Calu3 (cell line): ENCODE measurements at regions not wholly inside any gene's neighbourhood (a gene's known extent, or its start where the extent isn't known, plus 50 kb on each side); places are given as distances from the start of the nearest gene placed in this dataset.

Experiments
- BruUV-seq: library from RNA; stranded (reverse); fragments of 400-500 nt; replicated peaks from 2 replicates; lab custom pipeline; 2021; lab: Mats Ljungman, UMichigan
- CTCF ChIA-PET: fragments of 300-600 bp; sonication (Branson Sonifier 250); formaldehyde crosslinking; loops from one replicate; lab custom pipeline; 2022; ENCODE audit warnings: antibody characterized with exemption; lab: Charles Lee
- DNase-seq: peaks from one replicate; pipeline ENCODE4 v3.0.0; 2022
- H3K27ac Mint-ChIP-seq: one replicate; pipeline ENCODE4 v1.8.0; 2022; ENCODE audit warnings: mixed read lengths; ENCODE audit not compliant: unreplicated experiment
- H3K27me3 Mint-ChIP-seq: one replicate; pipeline ENCODE4 v1.8.0; 2022; ENCODE audit warnings: mixed read lengths; ENCODE audit not compliant: unreplicated experiment
- H3K36me3 Mint-ChIP-seq: one replicate; pipeline ENCODE4 v1.8.0; 2022; ENCODE audit warnings: mild to moderate bottlenecking, moderate library complexity, mixed read lengths; ENCODE audit not compliant: insufficient read depth, unreplicated experiment
- H3K4me1 Mint-ChIP-seq: one replicate; pipeline ENCODE4 v1.8.0; 2022; ENCODE audit warnings: mild to moderate bottlenecking, low read depth, mixed read lengths; ENCODE audit not compliant: unreplicated experiment
- H3K4me3 Mint-ChIP-seq: one replicate; pipeline ENCODE4 v1.8.0; 2022; ENCODE audit warnings: mild to moderate bottlenecking, low read depth, moderate library complexity, mixed read lengths; ENCODE audit not compliant: unreplicated experiment
- H3K9me3 Mint-ChIP-seq: one replicate; pipeline ENCODE4 v1.8.0; 2022; ENCODE audit warnings: low read depth, mixed read lengths; ENCODE audit not compliant: unreplicated experiment
- CTCF ChIP-seq: fragments of 200-600 bp; IDR thresholded peaks from one replicate; pipeline ENCODE4 v1.8.0; 2022; ENCODE audit warnings: antibody characterized with exemption; ENCODE audit not compliant: unreplicated experiment
- intact Hi-C: fragments of 100-400 bp; cut with micrococcal nuclease; formaldehyde crosslinking; loops from one replicate; pipeline ENCODE4 v1.10.0; 2022; ENCODE audit not compliant: unreplicated experiment

- peaks cover 16% of the 10 kb centered on the region for H3K9me3 Mint-ChIP-seq
- H3K36me3 Mint-ChIP-seq, result no peaks in the 10 kb centered on the region
- DNase-seq, result no peak
- no peak for TF ChIP-seq CTCF
- H3K4me3 Mint-ChIP-seq, result no peak overlapping the region
- BruUV-seq, result no TSS peak
- CTCF ChIA-PET, result no interaction called here
- intact Hi-C loops, result no loop called here
- no peaks in the 10 kb centered on the region for H3K27me3 Mint-ChIP-seq
- no peak overlapping the region for H3K27ac Mint-ChIP-seq
- no peaks in the 10 kb centered on the region for H3K4me1 Mint-ChIP-seq
Observed at GRCh38 chr17:69640073-69640472, 225.6 kb downstream of the MAP2K6 start.

GRCh38 chr17:69643686-69644085, 229.2 kb downstream of the MAP2K6 start:
- H3K36me3 Mint-ChIP-seq, result no peaks in the 10 kb centered on the region
- DNase-seq, result no peak
- H3K27me3 Mint-ChIP-seq, result no peaks in the 10 kb centered on the region
- no peak for TF ChIP-seq CTCF
- CTCF ChIA-PET, result no interaction called here
- no peak overlapping the region for H3K4me3 Mint-ChIP-seq
- no peaks in the 10 kb centered on the region for H3K4me1 Mint-ChIP-seq
- no TSS peak for BruUV-seq
- H3K9me3 Mint-ChIP-seq, result peaks cover 16% of the 10 kb centered on the region
- intact Hi-C loops, result no loop called here
- H3K27ac Mint-ChIP-seq, result no peak overlapping the region

GRCh38 chr17:69646729-69647128, 232.2 kb downstream of the MAP2K6 start:
- Mint-ChIP-seq H3K4me3 (no peak overlapping the region), H3K27ac (no peak overlapping the region), H3K36me3 (no peaks in the 10 kb centered on the region), H3K4me1 (no peaks in the 10 kb centered on the region), H3K27me3 (no peaks in the 10 kb centered on the region), H3K9me3 (peaks cover 14% of the 10 kb centered on the region)
- TF ChIP-seq CTCF, result no peak
- no peak for DNase-seq
- intact Hi-C loops, result no loop called here
- BruUV-seq, result no TSS peak
- CTCF ChIA-PET, result no interaction called here

GRCh38 chr17:69650881-69651280, 236.4 kb downstream of the MAP2K6 start:
- H3K4me1 Mint-ChIP-seq, result no peaks in the 10 kb centered on the region
- no peak overlapping the region for H3K4me3 Mint-ChIP-seq
- H3K9me3 Mint-ChIP-seq, result peaks cover 13% of the 10 kb centered on the region
- CTCF ChIA-PET, result no interaction called here
- H3K27me3 Mint-ChIP-seq, result no peaks in the 10 kb centered on the region
- DNase-seq, result no peak
- no peaks in the 10 kb centered on the region for H3K36me3 Mint-ChIP-seq
- intact Hi-C loops, result no loop called here
- no peak for TF ChIP-seq CTCF
- no TSS peak for BruUV-seq
- no peak overlapping the region for H3K27ac Mint-ChIP-seq
